Epithelial cell of proximal tubule (primary cell): ENCODE measurements at regions not wholly inside any gene's neighbourhood (a gene's known extent, or its start where the extent isn't known, plus 50 kb on each side); places are given as distances from the start of the nearest gene placed in this dataset.
"Not testable (repeated sequence)": the region's sequence is repeated elsewhere in the genome, so short reads cannot be mapped to it uniquely, and the experiment has no call there.

Experiments
- DNase-seq: peaks from one replicate; pipeline ENCODE4 v3.0.0-alpha.2; 2011; ENCODE audit warnings: low read depth
- H3K4me3 ChIP-seq: 2 replicates; pipeline ENCODE4 v1.5.1; 2011; ENCODE audit warnings: low read depth, mild to moderate bottlenecking, low read length
- TF ChIP-seq, protein P1 (sequence below): conservative IDR thresholded peaks from 2 replicates; pipeline ENCODE4 v1.5.1; 2012; ENCODE audit warnings: low read depth, mild to moderate bottlenecking, low read length

DNA sequence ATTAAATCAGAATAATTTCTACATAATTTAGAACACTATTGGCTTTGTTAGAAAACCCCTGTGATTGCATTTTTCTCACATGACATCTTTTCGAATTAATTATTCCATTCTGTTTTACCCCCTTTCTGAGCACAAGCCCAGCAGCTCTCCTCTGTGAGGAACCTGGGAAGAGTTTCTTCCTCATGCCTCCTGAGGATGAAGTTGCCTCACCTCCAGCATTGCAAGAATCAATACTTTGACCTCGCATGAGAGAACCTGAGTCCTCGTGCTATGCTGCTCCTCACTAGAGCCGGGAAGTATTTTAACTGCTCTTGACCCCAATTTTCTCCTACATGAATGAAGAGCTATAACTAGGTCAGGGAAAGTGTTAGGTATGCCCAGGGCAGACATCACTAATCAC lies 77.1 kb upstream of the RAPH1 start:
- no peak overlapping the region for H3K4me3 ChIP-seq
- TF ChIP-seq, protein P1, sequence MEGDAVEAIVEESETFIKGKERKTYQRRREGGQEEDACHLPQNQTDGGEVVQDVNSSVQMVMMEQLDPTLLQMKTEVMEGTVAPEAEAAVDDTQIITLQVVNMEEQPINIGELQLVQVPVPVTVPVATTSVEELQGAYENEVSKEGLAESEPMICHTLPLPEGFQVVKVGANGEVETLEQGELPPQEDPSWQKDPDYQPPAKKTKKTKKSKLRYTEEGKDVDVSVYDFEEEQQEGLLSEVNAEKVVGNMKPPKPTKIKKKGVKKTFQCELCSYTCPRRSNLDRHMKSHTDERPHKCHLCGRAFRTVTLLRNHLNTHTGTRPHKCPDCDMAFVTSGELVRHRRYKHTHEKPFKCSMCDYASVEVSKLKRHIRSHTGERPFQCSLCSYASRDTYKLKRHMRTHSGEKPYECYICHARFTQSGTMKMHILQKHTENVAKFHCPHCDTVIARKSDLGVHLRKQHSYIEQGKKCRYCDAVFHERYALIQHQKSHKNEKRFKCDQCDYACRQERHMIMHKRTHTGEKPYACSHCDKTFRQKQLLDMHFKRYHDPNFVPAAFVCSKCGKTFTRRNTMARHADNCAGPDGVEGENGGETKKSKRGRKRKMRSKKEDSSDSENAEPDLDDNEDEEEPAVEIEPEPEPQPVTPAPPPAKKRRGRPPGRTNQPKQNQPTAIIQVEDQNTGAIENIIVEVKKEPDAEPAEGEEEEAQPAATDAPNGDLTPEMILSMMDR = no peak
- DNase-seq = no peak

DNA sequence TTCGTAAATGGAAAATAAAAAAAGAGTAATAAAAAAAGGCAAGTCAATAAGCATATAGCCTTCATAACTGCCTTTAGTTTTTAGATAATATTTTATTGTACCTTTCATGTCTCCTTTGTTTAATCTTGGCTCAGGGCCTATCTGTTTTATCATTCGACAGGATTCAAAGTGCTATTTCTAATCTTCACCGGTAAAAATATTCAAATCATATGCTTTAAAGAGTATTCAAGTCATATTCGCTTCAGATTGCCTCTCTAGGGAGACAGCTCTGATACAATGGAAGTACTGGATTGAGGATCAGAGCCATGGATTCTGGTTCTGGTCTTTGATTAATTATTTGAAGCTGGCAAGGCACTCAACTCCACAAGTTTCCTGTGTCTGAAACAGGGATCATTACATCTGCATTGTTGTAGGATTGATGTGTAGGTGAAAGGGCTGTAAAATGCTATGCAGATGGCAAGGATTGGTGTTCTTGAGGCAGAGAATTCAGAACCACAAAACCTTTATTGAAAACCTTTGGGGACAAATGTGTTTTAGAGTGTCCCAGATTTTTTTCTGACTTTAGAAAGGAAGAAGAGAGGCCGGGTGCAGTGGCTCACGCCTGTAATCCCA lies 84.3 kb upstream of the RAPH1 start:
- no peak overlapping the region for H3K4me3 ChIP-seq
- no peak for DNase-seq
- TF ChIP-seq, protein P1 = no peak

DNA sequence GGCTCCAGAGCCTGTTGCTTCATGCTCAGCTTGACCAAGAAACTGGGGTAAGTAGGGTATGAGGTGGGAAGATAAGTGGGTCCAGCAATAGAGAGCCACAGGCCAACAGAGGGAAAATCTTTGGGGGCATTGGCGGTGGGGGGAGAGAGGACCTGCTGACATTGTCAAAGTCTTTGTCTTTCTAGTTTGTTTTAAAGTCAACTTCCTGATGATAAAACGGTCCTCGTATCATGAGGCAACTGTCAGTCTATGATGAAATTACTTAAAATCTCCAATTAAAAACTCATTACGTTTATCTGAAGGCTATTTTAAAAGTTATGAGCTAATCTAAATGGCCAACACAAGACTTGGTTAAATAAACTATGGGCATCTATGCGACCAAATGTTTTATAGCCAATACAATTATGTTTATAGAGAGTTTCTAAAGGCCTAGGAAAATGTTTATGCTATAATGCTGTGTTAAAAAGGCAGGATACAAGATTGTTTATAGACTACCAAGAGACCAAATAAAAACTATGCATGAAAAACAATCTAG lies 84.4 kb upstream of the CD28 start:
- DNase-seq = no peak
- TF ChIP-seq, protein P1 = no peak
- no peak overlapping the region for H3K4me3 ChIP-seq

DNA sequence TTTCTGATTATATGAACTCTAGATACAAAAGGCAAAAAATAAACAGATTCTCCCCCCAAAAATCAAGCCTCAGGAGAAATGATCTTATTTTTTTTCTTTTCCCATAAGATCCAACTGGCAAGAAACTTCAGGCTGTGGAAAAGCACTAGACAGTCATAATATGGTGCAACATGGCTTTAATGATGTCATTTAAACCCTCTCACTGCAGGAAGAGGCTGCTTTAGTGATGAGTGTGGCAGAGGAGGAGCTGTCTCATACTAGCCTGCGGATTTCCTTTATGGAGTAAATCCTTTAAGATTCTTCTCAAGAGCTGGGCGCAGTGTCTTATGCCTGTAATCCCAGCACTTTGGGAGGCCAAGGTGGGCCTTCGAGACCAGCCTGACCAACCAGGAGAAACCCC lies 83.3 kb upstream of the CD28 start:
- peak; percentile 44 for DNase-seq
- TF ChIP-seq, protein P1 = no peak
- no peak overlapping the region for H3K4me3 ChIP-seq

DNA sequence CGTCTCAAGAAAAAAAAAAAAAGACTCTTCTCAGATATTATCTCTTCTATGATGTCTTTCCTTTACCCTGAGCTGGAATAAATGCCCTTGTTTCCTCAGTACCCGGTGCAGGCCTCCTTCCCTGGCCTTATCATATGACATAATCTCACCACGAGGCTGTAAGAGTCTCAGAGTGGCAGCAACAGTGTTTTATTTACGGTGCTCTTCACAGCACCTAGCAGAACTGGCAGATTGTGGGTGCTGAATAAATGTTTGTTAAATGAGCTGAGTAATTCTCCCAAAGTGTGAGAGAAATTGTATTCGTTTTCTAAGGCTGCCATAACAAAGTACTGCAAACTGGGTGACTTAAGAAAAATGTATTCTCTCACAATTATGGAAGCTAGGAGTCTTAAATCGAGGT lies 82.8 kb upstream of the CD28 start:
- DNase-seq = no peak
- H3K4me3 ChIP-seq = no peak overlapping the region
- TF ChIP-seq, protein P1 = no peak

DNA sequence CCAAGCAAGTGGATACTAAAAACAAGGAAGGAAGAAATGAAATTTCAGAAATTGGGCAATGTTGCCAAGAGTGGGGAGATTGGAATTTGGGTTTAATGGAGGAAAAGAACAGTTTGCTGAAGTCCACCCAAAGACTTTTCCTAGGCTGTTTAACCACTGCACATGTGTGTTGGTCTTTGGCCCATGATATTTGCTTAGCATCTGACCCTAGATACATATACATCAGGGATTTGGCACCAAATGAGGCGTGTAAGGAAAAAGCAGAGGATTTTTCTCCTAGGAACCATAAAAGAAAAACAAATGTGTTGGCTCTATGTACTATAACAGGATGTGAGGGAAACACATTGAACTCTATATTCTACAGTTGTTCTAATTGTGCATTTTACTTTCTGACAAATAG lies 80.7 kb upstream of the CD28 start:
- no peak overlapping the region for H3K4me3 ChIP-seq
- no peak for DNase-seq
- TF ChIP-seq, protein P1 = no peak

DNA sequence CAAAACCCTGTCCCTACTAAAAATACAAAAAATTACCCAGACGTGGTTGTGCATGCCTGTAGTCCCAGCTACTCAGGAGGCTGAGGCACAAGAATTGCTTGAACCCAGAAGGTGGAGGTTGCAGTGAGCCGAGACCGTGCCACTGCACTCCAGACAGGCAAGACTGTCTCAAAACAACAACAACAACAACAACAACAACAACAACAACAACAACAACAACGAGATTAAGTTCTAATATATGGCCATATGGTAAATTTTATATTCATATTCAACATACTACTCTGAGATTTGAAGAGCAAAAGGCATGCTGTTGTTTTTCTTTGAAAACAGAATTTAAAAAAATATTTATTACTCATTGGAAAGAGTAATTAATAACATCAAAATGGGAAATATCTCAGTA lies 80.2 kb upstream of the CD28 start:
- not testable (repeated sequence) for DNase-seq

More for the DNA sequence above, 80.2 kb upstream of the CD28 start:
- H3K4me3 ChIP-seq = not testable (repeated sequence)
